Embryonic facial prominence (tissue), 1 donor: ENCODE measurements at regions not wholly inside any gene's neighbourhood (a gene's known extent, or its start where the extent isn't known, plus 50 kb on each side); places are given as distances from the start of the nearest gene placed in this dataset.

Experiments used
- DNase-seq: peaks from one replicate; pipeline ENCODE4 v3.0.0-alpha.2; 2016; ENCODE audit errors: extremely low spot score

- DNase-seq = no peak
These were observed 660.1 kb upstream of the RBFOX1 start for GRCh38 chr16:6672507-6672906.

- no peak for DNase-seq
These were observed 665.3 kb upstream of the RBFOX1 start for GRCh38 chr16:6667393-6667792.

- DNase-seq = no peak
These were observed 667.5 kb upstream of the RBFOX1 start for GRCh38 chr16:6665126-6665525.

DNA sequence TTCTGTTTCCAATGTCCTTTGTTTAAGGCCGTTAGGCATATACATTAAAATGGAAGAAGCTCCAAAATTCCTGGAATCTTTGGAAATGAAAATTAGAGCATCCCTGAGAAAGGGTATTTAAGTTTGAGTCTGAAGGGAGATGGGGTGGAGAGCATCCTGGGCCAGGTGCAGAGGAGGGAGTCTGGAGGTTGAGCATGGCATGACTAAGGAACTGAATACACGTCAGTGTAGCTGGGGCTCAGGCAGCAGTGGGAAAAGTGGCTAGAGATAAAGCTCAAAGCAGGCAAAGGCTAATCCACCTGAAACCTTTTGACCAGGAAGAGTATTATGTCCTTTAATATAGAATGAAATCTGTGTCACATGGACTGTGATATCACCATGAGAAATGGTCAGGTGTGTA lies 669.0 kb upstream of the RBFOX1 start:
- DNase-seq = no peak

GRCh38 chr16:6656760-6657159 lies 675.9 kb upstream of the RBFOX1 start:
- DNase-seq = no peak

DNA sequence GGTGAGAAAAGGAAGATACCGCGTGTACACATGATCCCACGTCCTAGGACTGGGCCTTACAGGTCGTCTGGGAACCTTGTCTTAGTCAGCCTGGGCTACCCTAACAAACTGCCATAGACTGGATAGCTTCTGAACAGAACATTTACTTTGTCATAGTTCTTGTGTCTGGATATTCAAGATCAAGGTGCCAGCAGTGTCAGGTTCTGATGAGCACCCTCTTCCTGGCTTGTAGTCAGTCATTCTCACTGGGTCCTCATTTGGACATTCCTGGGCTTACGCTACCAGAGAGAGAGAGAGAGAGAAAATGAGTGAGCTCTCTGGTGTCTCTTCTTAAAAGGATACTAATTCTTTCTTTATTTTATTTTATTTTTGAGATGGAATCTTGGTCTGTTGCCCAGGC lies 685.8 kb upstream of the RBFOX1 start:
- no peak for DNase-seq

DNA sequence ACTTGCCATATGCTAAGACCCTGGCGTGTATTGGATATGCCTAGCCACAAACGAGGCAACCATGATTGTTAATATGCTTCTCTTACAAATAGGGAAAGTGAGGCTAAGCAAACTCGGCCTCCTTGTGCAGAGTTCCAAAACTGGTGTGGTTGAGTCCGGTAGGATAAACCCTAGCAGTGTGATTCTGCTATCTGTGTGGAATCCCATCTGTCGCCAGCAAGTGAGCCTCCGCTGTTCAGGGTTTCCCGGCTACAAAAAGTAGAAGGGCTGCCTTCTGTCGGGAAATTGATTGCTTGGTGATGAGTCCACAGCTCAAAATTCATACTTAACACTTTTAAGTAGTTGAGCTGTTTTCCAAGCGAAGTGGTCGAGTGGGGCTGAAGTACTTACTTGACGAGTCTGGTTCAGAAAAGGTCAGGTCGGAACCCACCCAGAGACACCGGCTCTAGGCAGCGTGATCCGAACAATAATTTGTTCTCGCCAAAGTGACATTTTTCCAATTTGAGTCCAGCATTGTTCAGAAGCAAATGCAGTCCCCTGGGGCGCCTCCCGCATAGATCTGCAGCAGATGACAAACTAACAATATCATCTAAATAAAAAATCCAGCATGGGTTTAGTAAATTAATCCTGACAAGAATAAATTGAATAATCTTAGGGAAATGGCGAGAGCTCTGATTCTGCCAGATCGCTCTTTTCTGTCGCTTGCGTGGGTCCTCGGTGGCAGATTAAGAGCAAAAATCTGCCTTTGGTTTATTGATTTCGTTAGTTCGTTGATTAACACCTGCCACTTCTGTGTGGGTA lies 686.7 kb upstream of the RBFOX1 start:
- no peak for DNase-seq

GRCh38 chr16:6644916-6645315 lies 687.7 kb upstream of the RBFOX1 start:
- no peak for DNase-seq

- no peak for DNase-seq
These were observed 689.5 kb upstream of the RBFOX1 start for GRCh38 chr16:6643080-6643686.

- no peak for DNase-seq
These were observed 690.4 kb upstream of the RBFOX1 start for GRCh38 chr16:6642271-6642670.

- no peak for DNase-seq
These were observed 691.6 kb upstream of the RBFOX1 start for GRCh38 chr16:6641091-6641490.

GRCh38 chr16:6636457-6636856 lies 696.2 kb upstream of the RBFOX1 start:
- no peak for DNase-seq

DNA sequence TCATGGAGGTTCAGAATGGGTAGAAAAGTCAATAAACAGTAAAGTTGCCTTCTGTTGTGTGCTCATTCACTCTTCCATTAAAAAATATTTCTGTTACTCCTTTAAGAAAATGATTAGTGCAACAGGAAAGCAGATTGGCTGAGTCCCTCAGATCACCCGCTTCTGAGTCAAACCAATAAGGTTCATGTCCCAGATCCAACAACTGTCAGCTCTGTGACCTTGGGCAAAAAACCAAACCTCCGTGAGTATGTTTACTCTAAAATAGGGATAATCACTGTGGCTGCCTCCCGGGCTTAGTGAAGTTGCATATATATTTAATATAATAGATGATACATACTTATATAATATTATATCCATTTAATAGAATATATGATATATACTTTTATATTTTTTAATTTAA lies 698.5 kb upstream of the RBFOX1 start:
- DNase-seq = no peak

- DNase-seq = no peak
These were observed 699.2 kb upstream of the RBFOX1 start for GRCh38 chr16:6633456-6633855.

DNA sequence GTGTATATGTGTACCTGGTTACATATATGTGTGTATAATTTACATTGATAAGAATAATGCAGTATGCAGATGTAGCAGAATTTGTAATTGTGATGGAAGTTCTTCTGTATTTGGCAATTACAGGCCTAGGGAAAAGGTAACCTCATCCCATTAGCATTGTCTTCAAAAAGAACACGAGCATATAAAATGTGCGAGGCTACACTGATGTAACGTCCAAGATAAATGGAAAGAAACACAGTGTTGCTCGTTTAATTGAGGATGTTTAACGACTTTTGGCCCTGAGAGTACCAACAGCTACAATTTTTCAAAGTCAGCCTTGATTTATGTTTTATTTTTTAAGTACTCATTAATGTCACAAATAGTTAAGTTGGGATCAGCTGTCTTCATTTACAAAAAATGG lies 703.5 kb upstream of the RBFOX1 start:
- DNase-seq = no peak

GRCh38 chr16:6625606-6626005 lies 707.0 kb upstream of the RBFOX1 start:
- DNase-seq = no peak

DNA sequence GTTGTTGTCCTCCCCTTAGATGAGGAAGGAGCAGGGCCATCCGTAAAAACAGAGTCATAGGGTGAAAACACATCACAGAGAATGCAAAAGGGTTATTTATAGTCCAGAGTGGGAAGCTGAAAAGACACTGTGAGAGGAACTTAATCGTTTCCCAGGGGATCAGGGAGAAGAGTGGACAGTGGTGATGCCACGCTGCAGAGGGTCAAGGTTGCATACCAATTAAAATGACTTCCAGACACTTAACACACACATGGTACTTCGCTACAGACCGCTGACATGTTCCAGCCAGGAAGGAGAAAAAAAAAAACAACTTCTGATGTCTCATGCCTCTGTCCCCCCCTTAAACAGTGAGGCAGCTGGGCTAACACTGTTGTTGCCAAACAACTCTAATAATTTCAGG lies 713.8 kb upstream of the RBFOX1 start:
- DNase-seq = no peak

DNA sequence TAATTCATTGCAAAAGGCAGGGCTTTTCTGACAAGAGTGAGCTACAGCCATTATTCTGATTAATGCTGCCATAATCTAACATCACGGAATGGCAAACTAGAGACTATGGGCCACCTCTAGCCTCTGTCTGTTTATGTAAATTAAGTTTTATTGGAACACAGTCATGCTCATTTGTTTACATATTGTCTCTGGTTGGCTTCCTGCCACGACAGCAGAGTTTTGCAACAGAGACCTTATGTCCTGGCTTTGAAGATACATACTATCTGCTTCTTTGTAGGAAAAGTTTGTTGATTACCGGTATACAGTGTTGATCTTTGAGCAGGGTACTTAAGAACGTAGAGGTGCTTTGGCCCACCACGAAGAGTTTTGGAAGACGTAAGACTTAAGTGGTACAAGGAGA lies 715.9 kb upstream of the RBFOX1 start:
- DNase-seq = no peak

- DNase-seq = no peak
These were observed 717.0 kb upstream of the RBFOX1 start for GRCh38 chr16:6615636-6616035.

GRCh38 chr16:6611535-6611934 lies 721.1 kb upstream of the RBFOX1 start:
- DNase-seq = no peak

DNA sequence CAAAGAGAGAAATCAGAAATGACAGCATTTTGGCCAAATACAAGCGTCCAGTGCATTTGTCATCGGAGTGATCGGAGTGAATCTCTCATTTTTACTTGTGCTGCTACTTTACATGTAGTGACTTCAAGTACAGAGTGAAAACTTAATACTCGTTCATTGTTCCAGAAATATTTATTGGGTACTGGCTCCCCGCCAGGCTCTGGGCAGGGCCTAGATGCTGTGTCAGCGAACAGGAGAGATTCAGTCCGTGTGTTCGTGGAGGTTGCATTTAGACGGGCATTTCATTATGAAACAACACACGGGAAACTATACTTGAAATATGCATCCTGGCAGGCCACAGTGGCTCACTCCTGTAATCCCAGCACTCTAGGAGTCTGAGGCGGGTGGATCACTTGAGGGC lies 727.2 kb upstream of the RBFOX1 start:
- DNase-seq = no peak

- DNase-seq = no peak
These were observed 728.8 kb upstream of the RBFOX1 start for GRCh38 chr16:6603780-6604325.

- DNase-seq = no peak
These were observed 730.2 kb upstream of the RBFOX1 start for GRCh38 chr16:6602405-6602804.
